H1 (cell line): ENCODE measurements at regions not wholly inside any gene's neighbourhood (a gene's known extent, or its start where the extent isn't known, plus 50 kb on each side); places are given as distances from the start of the nearest gene placed in this dataset.

Experiments used
- CHD2 ChIP-seq: IDR thresholded peaks from 2 replicates; pipeline ENCODE4 v1.6.1; 2012; ENCODE audit warnings: low read length, improper control_type of control experiment
- EZH2 ChIP-seq: fragments of 200-600 bp; sonication (generic); IDR thresholded peaks from 2 replicates; pipeline ENCODE4 v1.7.1; 2012; ENCODE audit warnings: low read depth, mild to moderate bottlenecking, moderate library complexity, low read length, inconsistent platforms; ENCODE audit not compliant: severe bottlenecking
- POLR2A ChIP-seq, 2 experiments: IDR thresholded peaks; 1 replicate in 1 of 2; 2 replicates in 1 of 2; pipeline ENCODE4 v1.6.1; 2011; ENCODE audit warnings: low read depth in 2 of 2, low read length in 2 of 2, mild to moderate bottlenecking in 2 of 2; ENCODE audit errors: control extremely low read depth in 1 of 2
- POLR2AphosphoS5 ChIP-seq: IDR thresholded peaks from 2 replicates; pipeline ENCODE4 v1.6.1; 2011; ENCODE audit warnings: low read depth, low read length
- SIN3A ChIP-seq, 2 experiments: IDR thresholded peaks in 1 of 2; conservative IDR thresholded peaks in 1 of 2; 2 replicates each; pipeline ENCODE4 v1.6.1; 2011 to 2012; ENCODE audit warnings: low read length in 2 of 2, improper control_type of control experiment in 1 of 2, low read depth in 1 of 2, mild to moderate bottlenecking in 1 of 2
- TAF1 ChIP-seq: IDR thresholded peaks from 2 replicates; pipeline ENCODE4 v1.6.1; 2011; ENCODE audit warnings: mild to moderate bottlenecking, low read depth, low read length
- TF ChIP-seq, protein P1 (sequence below), 3 experiments: IDR thresholded peaks; 1 replicate in 2 of 3; 2 replicates in 1 of 3; pipeline versions ENCODE4 v1.5.1 to v1.6.1; 2011; ENCODE audit warnings: low read length in 3 of 3, mild to moderate bottlenecking in 3 of 3, inconsistent platforms in 2 of 3, low read depth in 1 of 3, moderate library complexity in 1 of 3; ENCODE audit not compliant: insufficient read depth in 1 of 3; ENCODE audit errors: control extremely low read depth in 1 of 3

- TF ChIP-seq, protein P1, sequence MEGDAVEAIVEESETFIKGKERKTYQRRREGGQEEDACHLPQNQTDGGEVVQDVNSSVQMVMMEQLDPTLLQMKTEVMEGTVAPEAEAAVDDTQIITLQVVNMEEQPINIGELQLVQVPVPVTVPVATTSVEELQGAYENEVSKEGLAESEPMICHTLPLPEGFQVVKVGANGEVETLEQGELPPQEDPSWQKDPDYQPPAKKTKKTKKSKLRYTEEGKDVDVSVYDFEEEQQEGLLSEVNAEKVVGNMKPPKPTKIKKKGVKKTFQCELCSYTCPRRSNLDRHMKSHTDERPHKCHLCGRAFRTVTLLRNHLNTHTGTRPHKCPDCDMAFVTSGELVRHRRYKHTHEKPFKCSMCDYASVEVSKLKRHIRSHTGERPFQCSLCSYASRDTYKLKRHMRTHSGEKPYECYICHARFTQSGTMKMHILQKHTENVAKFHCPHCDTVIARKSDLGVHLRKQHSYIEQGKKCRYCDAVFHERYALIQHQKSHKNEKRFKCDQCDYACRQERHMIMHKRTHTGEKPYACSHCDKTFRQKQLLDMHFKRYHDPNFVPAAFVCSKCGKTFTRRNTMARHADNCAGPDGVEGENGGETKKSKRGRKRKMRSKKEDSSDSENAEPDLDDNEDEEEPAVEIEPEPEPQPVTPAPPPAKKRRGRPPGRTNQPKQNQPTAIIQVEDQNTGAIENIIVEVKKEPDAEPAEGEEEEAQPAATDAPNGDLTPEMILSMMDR (IDR thresholded peaks at IDR 0.05; ENCODE audit: control extremely low read depth in 1 of 3, insufficient read depth in 1 of 3, low read depth in 1 of 3, low read length in 3 of 3), result no peak
- TF ChIP-seq TAF1, result no peak
- no peak for TF ChIP-seq EZH2
- TF ChIP-seq POLR2A (IDR thresholded peaks at IDR 0.05; ENCODE audit: control extremely low read depth in 1 of 2, low read depth in 2 of 2, low read length in 2 of 2), result no peak
- TF ChIP-seq SIN3A (conservative IDR thresholded peaks at IDR 0.05 in 1 of 2, IDR thresholded peaks at IDR 0.05 in 1 of 2; ENCODE audit: low read depth in 1 of 2, low read length in 2 of 2), result no peak
- no peak for TF ChIP-seq POLR2AphosphoS5
- TF ChIP-seq CHD2, result no peak
Observed at GRCh38 chr18:22278798-22279197, 109.4 kb downstream of the GATA6 start.
